Retinal pigment epithelial cell (primary cell): ENCODE measurements at regions not wholly inside any gene's neighbourhood (a gene's known extent, or its start where the extent isn't known, plus 50 kb on each side); places are given as distances from the start of the nearest gene placed in this dataset.

Experiments
- DNase-seq: peaks from one replicate; pipeline ENCODE4 v3.0.0-alpha.2; 2010; ENCODE audit warnings: low read depth
- H3K4me3 ChIP-seq: 2 replicates; pipeline ENCODE4 v1.5.1; 2011; ENCODE audit warnings: mild to moderate bottlenecking, low read length, control low read depth, moderate library complexity
- CTCF ChIP-seq: conservative IDR thresholded peaks from 2 replicates; pipeline ENCODE4 v1.5.1; 2011; ENCODE audit warnings: low read depth, low read length, control low read depth, inconsistent platforms

DNA sequence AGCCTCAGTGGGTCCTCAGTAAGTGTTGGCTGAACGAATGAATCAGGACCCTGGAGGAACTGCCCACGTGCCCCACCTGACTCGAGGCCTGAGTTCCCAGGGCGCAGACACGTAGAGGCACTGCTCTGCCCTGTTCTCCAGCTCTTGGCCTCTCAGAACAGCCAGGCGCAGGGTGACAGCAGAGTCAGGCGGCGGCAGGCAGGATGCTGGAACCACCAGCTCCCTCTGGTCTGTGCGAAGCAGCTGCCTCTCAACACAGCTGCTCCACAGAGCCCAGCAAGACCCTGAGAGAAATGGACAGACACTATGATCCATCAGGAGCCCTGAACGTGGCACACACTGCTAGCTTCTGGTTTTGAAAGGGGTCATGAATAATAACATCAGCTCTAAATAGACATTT, 53.1 kb upstream of the BCO1 start:
- no peak for TF ChIP-seq CTCF
- DNase-seq, result no peak
- no peak overlapping the region for H3K4me3 ChIP-seq

DNA sequence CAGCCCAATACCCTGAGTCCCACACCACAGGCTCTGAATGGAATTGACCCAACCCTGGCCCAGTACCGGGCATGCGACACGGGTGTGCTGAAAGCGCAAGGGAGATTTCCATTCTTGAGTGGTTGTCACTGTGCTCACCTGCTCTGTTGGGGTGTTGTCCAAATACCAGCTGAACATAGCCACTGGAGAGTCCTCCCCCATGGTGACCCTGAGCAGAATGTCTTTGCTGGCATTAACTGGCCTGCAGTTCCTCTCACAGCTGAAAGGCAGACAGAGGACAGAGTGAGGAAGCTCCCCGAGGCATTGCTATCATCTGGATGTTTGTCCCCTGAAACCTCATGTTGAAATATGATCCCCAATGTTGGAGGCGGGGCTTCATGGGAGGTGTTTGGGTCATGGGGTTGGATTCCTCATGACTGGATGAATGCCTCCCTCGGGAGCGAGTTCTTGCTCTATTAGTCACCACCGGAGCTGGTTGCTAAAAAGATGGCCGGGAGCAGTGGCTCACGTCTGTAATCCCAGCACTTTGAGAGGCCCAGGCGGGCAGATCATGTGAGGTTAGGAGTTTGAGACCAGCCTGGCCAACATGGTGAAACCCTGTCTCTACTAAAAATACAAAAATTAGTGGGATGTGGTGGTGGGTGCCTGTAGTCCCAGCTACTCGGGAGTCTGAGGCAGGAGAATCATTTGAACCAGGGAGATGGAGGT, 57.3 kb upstream of the BCO1 start:
- peak; percentile 93 for DNase-seq
- H3K4me3 ChIP-seq, result peak overlapping the region; percentile 41
- no peak for TF ChIP-seq CTCF

DNA sequence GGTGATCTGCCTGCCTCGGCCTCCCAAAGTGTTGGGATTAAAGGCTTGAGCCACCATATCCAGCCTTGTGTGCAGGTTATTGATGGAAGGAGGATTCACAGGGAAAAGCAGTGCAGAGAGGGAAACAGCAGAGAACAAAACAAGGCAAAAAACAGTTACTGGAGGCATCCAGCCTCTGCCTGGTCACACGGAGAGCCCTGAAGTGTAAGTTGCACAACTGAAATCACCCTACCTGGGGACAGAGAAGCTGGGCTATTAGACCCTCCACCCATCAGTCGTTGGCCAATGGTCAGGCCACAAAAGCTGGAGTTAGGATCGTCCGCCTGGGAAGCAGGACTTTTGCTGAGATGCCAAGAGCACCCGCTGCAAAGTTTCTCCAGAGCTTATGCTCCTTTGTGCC, 57.9 kb upstream of the BCO1 start:
- no peak for DNase-seq
- TF ChIP-seq CTCF, result no peak
- H3K4me3 ChIP-seq, result peak overlapping the region; percentile 41

DNA sequence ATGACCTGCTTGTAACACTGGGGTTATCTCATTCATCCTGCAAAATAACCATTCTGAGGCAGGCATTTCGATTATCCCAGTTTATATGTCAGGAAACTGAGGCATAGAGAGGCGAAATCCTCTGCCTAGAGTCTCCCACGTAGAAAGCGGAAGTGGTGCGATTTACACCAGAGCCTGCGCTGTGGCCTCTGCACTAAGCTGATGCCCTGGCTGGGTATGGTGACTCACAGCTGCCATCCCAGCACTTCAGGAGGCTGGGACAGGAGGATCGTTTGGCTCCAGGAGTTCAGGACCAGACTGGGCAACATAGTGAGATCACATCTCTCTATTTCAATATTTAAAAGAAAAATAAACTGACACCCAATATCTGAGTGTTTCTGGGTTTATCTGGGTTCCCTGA, 59.3 kb upstream of the BCO1 start:
- TF ChIP-seq CTCF, result no peak
- no peak overlapping the region for H3K4me3 ChIP-seq
- DNase-seq, result no peak

DNA sequence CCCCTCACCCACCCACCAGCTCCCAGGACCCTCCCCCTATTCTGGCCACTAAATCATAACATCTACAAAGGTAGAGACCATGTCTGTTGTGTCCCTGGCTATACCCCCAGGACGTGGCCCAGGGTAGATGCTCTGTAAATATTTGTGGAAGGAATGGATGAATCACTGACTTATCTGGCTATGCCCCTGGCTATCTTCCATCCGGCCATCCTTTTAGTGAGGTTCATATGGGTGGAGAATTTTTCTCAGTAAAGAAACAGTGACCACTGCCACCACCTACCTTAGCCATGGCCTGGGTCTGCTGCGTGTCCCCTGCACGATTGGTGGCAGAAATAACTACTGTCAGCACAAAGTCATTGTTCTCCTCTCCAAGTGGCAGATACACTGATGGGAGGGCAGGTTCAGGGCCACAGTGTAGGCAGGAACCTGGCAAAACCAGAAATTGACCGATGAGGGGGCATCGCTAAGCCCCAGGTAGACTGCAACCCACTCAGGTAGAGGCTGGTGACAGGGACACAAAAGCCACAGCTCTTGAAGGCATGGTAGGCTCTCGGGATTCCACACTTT, 63.1 kb upstream of the BCO1 start:
- no peak overlapping the region for H3K4me3 ChIP-seq
- no peak for DNase-seq
- TF ChIP-seq CTCF, result no peak

- TF ChIP-seq CTCF, result no peak
- no peak overlapping the region for H3K4me3 ChIP-seq
- no peak for DNase-seq
These were observed 63.7 kb upstream of the BCO1 start for GRCh38 chr16:81174644-81175324.
